Retinal pigment epithelial cell (primary cell): ENCODE measurements at regions not wholly inside any gene's neighbourhood (a gene's known extent, or its start where the extent isn't known, plus 50 kb on each side); places are given as distances from the start of the nearest gene placed in this dataset.

ENCODE experiments used
- DNase-seq: peaks from one replicate; pipeline ENCODE4 v3.0.0-alpha.2; 2010; ENCODE audit warnings: low read depth
- H3K4me3 ChIP-seq: 2 replicates; pipeline ENCODE4 v1.5.1; 2011; ENCODE audit warnings: mild to moderate bottlenecking, low read length, control low read depth, moderate library complexity
- TF ChIP-seq, protein P1 (sequence below): conservative IDR thresholded peaks from 2 replicates; pipeline ENCODE4 v1.5.1; 2011; ENCODE audit warnings: low read depth, low read length, control low read depth, inconsistent platforms

DNA sequence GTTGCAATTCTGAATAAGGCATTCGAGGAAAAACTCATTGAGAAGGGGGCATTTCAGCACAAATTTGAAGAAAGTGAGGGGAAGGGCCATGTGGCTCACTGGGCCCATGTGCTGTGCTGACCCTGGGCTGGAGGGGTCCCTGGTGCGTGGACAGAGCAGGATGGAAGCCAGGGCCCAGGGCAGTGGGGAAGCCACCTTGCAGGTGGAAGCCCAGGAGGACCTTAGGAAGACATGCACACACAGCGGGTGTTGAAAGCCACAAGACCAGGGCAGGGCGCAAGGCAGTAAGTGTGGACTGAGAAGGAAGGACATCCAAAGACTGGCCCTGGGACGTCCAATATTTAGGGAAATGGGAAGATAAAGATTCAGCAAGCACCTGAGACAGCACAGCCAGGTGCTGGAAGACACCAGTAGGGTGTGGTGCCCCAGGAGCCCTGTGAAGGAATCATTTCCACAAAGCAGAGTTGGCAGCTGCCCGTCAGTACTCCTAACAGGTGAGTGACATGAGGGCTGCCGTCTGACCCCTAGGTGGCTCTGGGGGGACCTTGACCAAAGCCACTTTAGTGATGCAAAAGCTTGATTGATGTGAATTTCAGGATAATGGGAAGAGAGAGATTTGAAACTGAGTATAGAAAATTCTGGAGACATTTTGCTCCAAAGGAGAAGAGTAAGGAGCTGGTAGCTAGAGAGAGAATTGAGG lies 254.4 kb upstream of the EXOC2 start:
- no peak for DNase-seq
- no peak overlapping the region for H3K4me3 ChIP-seq
- TF ChIP-seq, protein P1, sequence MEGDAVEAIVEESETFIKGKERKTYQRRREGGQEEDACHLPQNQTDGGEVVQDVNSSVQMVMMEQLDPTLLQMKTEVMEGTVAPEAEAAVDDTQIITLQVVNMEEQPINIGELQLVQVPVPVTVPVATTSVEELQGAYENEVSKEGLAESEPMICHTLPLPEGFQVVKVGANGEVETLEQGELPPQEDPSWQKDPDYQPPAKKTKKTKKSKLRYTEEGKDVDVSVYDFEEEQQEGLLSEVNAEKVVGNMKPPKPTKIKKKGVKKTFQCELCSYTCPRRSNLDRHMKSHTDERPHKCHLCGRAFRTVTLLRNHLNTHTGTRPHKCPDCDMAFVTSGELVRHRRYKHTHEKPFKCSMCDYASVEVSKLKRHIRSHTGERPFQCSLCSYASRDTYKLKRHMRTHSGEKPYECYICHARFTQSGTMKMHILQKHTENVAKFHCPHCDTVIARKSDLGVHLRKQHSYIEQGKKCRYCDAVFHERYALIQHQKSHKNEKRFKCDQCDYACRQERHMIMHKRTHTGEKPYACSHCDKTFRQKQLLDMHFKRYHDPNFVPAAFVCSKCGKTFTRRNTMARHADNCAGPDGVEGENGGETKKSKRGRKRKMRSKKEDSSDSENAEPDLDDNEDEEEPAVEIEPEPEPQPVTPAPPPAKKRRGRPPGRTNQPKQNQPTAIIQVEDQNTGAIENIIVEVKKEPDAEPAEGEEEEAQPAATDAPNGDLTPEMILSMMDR: no peak

DNA sequence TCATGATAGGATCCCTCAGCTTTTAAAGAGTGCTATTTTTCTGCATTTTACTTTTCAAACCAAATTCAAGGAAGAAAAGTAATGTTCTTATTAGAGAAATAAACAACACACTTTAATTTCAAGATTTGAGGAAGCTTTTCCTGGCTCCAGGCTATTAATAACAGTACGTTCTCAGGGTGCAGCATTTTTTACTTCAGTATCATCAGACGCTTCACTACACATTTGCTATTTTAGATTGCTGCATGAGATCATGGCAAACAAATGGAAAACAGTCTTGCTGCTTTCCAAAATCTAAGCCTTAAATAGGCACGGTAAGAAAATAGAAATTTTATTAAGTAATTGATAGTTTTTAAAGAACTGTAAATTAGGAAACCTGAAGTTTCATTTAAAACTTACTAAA lies 253.6 kb upstream of the EXOC2 start:
- TF ChIP-seq, protein P1: no peak
- DNase-seq: no peak
- no peak overlapping the region for H3K4me3 ChIP-seq

DNA sequence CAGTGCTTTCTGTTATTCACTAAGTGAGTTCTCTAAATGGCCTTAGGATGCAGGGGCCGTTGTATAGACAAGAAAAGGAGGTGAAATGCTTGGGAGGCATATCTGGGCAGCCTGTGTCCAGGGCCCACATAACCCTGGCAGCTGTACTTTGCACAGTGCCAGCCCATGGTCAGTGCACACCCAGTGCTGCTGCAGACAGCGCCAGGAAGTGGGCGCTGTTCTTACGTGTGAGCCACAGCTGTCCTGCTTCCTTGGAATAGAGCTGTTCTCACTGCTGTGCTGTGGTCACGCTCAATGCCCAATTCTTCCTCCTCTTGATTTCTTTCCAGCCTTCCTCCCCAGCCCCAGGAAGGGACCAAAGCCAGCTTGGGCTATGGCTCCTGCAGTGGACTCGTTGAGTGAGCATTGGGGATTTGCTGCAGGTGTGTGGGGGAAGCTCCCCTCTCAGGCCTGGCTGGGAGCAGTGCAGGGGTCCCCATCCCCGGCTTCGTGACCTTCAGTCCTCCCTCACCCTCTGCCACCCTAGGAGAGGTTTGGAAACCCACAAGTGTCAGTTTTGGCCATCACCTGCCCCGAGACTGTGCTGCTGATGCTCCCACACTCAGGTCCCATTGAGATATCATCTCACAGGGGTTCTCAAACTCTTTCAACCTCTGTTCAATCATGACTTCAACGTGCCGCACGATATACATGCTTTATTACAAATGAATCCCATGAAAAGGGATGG lies 246.8 kb upstream of the EXOC2 start:
- H3K4me3 ChIP-seq: no peak overlapping the region
- TF ChIP-seq, protein P1: peak; percentile 29
- DNase-seq: no peak

DNA sequence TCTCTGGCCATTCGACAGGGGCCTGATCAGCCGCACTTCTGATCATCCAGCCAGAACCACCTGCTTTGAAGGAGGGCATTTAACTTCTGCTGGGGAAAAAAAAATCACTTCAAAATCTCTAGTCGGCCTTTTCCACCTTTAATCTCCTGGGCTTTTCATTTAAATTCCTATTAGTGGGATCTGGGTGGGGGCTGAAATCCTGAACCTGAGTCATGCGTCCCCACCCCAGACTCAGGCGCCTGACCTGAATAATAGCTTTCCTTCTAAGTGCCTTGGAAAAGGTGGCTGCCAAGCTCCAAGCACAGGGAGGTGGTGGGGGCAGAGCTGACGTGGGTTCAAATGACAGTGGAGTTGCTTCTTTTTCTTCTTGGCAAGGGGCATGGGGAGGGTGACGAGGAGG lies 246.0 kb upstream of the EXOC2 start:
- peak; percentile 79 for DNase-seq
- TF ChIP-seq, protein P1: no peak
- no peak overlapping the region for H3K4me3 ChIP-seq

DNA sequence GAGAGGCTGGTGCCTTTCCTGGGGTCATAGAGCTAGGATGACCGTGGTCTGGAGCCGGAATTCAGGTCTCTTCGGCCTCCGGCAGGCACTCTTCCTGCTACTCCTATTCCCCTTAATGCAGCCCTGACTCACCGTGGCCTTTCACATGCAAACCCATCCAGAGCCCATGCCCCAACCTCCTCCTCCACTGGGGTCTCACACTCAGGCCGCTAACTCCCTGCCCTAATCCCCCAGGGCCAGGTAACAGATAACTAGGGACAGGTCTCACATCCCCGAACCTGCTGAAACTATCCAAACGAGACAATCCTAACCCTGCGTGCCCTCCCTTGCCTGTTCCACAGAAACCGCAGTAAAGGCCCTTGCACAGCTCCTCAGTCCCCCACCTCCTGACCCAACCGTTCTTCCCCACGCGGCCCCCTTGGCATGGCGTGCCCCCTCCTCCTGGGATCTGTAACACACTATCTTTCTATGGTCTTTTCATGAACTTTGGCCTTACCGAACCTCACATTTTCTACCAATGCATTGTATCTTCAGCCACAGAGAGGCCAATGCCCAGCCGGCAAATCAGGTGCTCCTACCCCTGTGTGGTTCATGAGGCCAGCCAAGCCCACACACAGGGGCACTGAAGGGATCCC lies 245.4 kb upstream of the EXOC2 start:
- DNase-seq: no peak
- H3K4me3 ChIP-seq: no peak overlapping the region
- TF ChIP-seq, protein P1: no peak

DNA sequence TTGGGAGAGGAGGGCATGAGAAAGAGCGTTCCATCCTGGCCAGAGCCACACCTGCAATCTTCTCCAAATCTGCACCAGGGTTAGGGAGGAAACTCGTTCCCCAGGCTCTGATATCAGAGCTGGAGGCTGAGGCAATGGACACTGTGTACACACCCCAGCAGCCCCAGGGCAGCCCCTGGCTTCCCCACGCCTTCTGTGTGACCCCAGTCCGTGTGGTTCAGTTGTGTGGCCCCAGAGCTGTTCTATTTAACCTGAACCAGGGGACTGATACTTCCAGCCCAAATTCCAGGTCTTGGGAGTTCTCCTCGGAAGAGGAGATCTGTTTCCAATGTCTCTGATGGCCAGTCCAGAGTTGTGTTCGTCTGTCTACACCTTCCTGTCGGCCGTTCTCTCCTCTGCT lies 242.6 kb upstream of the EXOC2 start:
- no peak for DNase-seq
- TF ChIP-seq, protein P1: no peak
- no peak overlapping the region for H3K4me3 ChIP-seq
